ENCODE measurements at regions not wholly inside any gene's neighbourhood (a gene's known extent, or its start where the extent isn't known, plus 50 kb on each side); places are given as distances from the start of the nearest gene placed in this dataset.

DNA sequence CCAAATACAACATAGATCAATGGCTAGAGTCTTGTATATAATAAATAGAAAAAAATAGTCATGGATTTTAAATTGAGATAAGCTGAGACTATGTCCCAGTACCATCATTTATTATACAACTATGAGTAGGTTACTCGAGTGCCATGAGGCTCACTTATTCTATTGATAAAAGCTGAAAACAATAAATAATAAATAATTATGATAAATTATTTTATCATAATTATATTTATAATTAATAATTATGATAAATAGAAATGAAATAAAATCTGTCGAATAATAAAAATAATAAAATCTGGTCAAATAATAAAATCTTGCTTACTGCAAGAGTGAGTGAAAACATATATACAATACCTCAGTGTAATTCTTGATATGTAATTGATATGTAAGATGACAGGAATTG lies 801.4 kb downstream of the FAM181B start:
- CTCF ChIA-PET: no interaction called here

DNA sequence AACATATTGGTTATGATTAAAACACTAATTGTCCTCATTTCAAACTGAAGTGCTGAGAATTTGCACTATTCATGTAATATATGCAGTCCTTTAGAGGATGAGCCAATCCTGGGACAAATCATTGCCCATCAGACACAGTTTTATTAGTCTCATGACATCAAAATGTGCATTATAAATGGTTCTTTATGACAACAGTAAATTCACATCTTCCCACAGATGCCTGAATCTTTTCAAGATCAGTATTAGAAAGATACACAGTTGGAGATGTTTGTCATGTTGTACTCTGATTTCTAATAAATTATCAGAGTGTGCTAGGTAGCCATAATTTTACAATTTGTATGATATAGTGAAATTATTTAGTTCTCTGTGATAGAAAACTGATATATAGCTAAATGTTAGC lies 813.5 kb downstream of the FAM181B start:
- CTCF ChIA-PET: no interaction called here
- POLR2A ChIA-PET: no interaction called here

More for the DNA sequence above, 801.4 kb downstream of the FAM181B start:
- POLR2A ChIA-PET: no interaction called here

DNA sequence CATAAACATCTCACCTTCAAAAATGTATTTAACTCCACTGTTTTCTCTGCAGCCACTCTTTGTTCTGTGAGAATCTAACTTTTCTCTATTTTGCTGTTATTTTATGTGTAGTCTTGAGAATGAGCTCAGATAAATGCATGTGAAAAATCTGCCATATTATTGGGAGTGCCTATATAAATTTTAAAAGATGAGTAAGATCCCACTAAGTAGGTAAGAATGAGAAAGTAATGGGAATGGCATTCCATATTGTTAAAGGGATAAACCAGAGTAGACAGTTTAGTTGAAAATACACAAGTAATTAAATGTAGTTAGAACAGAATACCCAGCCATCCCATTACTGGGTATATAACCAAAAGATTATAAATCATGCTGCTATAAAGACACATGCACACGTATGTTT lies 817.2 kb downstream of the FAM181B start:
- POLR2A ChIA-PET: no interaction called here
- CTCF ChIA-PET: interaction anchor here (1.2 kb wide), 1 partner anchor 273 kb away, joined by 3 read pairs; no protein-coding TSS in a partner anchor

DNA sequence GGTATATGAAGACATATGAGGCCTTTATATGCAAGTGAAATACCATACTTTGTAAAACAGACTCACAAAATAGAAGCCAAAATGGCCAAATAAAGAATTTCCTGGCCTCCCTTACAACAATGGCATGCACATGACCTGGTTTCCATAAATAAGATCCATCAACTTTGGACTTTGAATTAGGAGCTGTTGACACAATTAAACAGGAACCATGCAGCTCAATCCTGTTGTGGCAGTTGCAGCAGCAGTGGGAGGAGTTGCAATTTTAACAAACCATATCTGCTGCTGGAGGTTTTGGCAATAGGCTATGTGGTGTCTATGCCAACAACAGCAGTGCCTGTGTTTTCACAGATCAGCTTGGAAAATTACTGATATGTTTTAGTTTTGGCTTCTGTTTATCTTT lies 818.6 kb downstream of the FAM181B start:
- CTCF ChIA-PET: no interaction called here
- POLR2A ChIA-PET: no interaction called here

DNA sequence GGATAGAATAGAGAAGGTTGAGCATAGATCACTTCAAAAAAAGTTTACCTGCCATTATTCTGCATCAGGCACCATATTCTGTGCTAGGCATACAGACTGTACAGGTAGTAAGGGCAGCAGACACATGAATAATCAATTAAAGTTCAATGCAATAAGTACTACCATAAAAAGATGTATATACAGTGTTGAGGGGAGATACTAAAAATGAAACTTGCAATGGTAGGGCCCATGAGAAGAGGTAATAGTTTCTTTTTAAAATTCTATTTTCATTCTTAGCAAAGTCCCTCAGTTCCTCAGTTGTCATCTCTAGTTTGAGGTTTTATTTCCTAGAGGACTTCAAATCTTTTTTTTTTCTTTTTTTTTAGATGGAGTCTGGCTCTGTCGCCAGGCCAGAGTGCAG lies 819.9 kb downstream of the FAM181B start:
- ChIA-PET POLR2A (no interaction called here), CTCF (no interaction called here)

DNA sequence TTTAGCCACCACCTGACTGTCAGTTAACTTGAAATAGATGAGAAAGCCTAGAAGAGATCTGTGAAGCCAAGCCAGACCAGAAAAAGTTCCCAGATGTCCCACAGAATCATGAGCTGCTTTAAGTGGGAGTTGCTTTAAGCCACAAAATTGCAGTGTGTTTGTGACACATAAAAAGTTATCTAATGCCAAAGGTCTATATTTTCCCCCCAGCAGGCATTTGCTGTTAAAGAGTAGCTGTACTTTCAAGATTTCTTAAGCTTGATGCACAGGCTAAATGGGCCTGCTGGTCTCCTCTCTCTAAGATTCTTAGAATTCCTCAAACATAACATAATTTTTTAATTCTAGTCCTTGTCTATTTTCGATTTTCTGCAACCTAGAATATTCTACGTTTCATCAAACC lies 825.7 kb downstream of the FAM181B start:
- CTCF ChIA-PET: no interaction called here
- POLR2A ChIA-PET: no interaction called here

DNA sequence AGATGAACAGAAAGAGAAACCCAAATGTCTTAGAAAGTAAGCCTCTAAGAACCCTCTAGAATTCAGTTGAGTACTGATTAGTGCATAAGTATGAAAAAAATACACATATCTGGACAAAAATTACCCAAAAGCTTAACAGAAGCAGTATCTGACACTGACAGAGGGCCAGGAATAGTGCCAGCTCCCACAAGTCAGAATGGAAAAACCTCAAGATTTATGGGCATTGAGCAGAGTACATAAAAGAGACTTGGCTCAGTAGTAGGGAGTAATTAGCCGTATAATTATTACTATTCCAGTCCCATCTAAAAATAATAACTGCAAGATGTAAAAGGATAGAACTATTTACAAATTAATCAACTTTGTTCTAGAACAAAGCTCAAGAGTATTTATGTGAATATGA lies 834.5 kb downstream of the FAM181B start:
- ChIA-PET POLR2A (no interaction called here), CTCF (no interaction called here)

DNA sequence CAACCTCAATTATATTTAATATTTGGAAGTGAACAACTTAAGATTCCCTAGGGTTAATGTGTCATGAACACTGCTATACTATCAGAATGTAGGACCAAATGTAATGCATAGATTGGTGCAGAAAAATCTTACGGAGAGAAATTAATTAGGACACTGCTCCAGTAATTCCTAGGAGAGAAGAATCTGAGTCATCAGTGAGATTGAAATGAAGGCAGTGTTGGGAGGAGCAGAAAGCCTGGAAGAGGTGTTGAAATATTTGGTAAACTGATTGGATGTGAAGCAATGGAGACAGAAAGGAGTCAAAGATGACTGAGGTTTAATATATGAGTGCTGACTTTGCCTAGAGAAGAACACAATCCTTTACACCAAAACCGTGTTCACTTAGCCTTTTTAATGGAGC lies 836.0 kb downstream of the FAM181B start:
- CTCF ChIA-PET: no interaction called here
- POLR2A ChIA-PET: no interaction called here

DNA sequence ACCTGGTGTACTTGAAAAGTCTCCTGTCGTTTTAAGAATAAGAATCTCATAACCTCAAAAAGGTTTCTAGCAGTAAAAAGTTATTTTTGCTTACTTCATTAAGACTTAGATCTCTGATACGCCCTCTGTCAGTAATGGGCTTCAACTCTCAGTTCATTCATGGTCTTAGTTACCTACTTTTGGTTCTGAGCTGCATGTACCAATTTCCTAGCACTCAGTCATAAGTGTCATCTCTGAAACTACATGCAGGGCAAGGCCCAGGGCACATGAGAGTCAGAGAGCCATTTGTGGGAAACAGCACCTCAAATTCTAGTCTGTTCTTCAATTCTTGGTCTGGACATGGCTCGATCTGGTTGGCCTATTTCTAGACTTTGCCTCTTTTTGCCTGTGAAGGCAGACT lies 838.4 kb downstream of the FAM181B start:
- ChIA-PET CTCF (no interaction called here), POLR2A (no interaction called here)

DNA sequence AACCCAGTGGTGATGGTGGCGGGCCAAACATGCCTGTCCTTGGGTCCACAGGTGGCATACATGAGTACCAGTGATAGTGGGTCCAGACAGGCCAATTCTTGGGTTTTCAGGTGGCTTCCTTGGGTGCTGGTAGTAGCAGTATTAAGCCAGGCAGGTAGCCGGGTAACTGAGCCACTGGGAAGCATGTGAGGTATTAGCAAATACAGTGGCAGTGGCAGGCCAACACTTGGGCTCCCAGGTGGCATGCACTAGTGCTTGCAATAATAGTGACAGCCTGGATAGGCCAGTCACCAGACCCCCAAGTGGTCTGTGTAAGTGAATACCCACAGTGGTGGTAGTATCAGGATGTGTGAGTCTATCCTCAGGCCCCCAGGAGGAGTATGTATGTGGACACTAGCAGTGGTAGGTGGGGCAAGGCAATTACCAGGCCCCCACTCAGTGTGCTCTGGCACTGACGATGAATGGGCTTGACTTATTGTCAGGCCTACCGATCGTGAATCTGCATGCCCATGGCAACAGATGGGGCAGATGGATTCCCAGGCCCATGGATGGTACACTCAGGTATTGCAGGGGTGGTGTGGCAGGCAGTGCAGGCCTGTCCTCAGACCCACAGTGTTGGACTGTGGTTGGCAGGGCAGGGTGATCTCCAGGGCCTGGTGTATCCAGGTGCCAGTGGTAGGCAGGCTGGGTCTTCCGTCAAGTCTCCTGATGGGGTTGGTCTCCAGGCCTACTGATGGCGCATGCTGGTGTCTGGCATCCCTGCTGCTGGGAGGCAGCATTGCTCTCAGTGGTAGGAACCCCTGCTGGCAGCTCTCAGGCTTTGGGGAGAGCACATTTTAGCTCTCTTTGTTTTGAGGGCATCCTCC lies 840.7 kb downstream of the FAM181B start:
- ChIA-PET CTCF (no interaction called here), POLR2A (no interaction called here)

DNA sequence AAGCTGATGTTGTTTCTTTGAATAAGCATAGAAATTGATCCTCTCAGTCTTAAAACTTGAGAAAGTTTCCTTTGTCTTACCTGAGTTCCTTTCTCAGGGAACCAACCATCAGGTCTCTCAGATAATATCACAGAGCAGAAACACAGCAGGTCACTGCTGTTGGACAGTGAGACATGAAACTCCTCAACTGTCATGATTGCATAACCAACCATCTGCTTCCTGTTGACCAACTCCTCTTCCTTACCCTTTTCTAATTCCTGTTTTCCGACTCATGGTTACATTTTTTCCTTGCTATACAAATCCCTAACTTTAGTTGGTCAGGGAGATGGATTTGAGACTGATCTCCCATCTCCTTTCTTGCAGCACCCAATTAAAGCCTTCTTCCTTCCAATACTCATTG lies 845.3 kb downstream of the FAM181B start:
- ChIA-PET POLR2A (no interaction called here), CTCF (no interaction called here)

DNA sequence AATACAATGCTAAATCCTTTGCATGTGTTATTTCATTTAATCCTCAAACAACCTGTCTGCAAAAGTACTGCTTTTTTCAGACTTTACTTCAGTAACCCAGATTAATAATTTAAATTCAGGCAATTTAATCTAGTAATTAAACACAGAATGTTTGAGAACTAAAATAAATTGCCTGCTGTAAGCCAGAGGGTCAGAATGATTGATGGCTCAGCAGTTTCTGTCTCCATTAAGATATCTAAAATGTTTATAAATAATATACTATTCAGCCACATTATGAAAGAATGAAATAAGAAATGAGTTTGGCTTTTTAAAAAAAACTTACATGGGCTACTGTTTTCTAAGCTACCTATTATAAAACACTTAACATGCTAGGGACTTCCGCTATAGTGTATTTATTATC lies 846.0 kb downstream of the FAM181B start:
- POLR2A ChIA-PET: no interaction called here
- CTCF ChIA-PET: no interaction called here

DNA sequence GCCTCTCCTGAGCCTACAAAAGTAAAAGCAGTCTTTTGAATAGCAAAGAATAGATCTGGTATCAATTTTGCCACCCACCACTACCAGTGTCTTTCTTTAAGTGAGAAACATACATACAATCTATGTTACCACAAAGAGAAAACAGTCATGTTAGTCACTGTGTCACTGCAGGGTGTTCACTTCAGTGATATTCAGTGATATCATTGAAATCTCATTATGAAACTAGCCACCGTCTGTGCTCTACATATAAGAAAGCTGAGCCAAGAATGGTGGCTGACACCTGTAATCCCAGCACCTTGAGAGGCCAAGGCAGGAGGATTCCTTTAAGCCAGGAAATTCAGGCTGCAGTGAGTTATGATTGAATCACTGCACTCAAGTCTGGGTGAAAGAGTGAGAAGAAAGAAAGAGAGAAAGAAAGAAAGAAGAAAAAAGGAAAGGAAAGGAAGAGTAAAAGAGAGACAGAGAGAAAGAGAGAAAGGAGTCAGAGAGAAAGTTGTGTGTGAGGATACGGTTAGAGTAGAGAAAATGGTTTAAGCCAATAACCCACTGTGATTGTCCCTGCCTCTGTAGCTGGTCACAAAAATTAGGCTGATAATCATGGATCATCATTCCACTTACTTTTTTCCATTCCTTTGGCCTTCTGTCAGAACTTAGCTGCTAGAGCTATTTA lies 847.1 kb downstream of the FAM181B start:
- ChIA-PET POLR2A (no interaction called here), CTCF (no interaction called here)

DNA sequence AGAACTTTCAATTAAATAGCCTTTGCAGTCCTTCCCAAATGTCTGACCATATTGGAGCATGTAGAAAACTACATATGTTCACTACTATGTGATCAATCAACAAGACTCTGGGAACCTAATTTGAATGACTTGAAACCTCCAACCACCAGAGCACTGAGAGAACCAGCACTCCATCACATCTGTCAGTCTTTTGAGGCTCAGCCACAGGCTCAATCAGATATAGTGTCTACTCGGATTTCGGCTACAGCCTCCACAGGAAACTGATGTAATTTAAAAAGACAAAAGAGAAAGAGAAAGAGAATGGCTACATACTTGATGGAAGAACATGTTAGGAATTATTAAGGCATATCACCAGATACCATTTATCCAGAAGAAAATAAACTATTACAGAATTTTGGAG lies 859.0 kb downstream of the FAM181B start:
- POLR2A ChIA-PET: no interaction called here
- CTCF ChIA-PET: no interaction called here

DNA sequence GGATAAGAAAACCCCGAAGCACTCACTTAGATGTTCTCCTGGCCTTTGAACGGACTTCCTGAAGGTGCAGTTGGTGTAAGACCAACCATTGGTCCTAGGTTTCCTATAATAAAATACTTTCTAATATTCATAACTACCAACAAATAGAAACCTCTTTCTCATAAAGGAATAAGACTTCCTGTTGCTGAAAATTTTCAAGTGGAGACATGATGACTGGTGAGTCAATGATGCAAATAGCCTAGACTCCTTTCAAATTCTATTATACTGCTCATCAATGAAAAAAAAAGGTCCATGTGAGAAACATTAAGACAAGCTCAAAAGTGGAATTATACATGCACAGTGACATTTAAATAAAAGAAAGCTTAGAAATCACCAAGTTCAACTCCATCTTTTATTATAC lies 862.8 kb downstream of the FAM181B start:
- POLR2A ChIA-PET: no interaction called here

DNA sequence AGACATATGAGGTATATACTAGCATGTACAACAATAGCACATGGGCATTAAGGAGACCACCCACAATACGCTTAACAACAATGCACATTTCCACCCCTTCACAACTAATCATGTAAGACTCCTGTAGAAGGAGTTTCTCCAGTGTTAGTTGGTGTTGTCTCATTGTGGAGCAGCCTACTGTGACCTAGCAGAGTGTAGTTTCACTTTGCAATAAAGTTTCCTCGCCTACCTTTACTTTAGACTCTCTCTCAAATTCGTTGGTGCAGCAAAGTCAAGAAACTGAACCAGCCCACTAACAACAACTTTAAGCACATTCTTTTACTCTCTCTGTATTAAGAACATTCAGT lies 863.6 kb downstream of the FAM181B start:
- ChIA-PET CTCF (no interaction called here), POLR2A (no interaction called here)

More for the DNA sequence above, 862.8 kb downstream of the FAM181B start:
- CTCF ChIA-PET: no interaction called here

DNA sequence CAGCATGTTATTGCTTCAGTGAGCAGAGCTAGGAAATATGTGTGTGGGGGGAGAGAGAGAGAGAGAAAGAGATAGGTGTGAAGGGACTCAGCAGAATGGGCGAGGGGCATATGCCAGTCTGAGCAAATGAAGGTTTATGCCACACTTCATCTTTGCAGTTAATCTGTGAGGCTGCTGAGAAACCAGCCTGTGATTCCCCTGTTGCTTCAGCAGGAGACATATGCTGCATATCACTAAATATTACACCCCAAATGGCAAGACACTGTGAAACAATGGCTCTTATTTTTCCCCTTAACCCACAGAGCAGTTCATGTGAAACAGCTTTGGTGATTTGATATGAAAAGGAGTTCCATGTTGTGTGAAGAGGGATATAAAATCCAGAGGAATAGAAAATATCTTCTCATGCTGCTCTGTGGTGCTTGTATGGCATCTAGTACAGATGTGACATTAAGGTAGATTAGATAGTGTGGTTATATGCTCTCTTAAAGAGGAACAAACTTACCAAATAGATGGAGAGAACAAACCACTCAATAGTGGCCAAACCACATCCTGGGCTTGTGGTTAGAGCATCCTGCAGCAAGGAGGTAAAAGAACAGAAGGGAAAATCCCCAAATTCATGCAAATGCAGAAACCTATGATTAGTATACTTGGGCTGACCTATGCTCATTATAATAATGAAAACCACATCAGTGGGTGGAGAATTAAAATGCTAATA lies 864.2 kb downstream of the FAM181B start:
- POLR2A ChIA-PET: no interaction called here
- CTCF ChIA-PET: no interaction called here

DNA sequence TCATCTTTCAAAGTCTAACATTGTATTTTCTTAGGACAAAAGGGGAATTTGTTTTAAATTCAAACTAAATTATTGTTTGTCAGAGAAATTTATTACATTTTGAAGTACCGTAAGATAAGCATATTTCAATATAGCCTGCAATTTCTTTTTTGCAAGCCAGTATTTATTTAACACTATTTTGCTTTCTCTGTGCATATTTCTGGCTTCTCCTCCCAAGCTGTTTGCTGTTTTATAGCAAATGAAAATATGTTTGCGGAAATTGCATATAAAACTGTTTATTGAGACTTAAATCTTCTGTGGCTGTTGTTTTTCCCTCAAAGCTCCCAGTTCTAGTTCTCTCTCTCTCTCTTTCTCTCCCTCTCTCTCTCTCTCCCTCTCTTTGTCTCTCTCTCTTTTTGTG lies 866.8 kb downstream of the FAM181B start:
- ChIA-PET POLR2A (no interaction called here), CTCF (no interaction called here)

DNA sequence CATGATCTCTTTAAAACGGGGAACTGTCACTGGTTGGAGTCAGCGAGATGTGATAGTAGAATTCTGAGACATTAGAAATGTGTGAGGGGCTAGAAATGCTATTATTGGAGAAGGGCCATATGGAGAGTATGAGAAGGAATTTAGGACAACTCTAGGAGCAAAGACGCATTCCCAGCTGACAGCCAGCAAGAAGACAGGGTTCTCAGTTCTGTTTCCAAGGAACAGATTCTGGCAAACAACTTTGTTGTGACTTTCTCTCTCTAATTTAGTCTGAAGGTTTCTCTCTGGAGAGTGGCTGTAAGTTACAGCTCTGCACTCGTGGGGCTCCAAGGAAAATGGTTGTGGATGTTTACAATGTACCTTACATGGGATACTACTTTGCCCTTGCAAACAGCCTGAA lies 876.3 kb downstream of the FAM181B start:
- POLR2A ChIA-PET: no interaction called here

DNA sequence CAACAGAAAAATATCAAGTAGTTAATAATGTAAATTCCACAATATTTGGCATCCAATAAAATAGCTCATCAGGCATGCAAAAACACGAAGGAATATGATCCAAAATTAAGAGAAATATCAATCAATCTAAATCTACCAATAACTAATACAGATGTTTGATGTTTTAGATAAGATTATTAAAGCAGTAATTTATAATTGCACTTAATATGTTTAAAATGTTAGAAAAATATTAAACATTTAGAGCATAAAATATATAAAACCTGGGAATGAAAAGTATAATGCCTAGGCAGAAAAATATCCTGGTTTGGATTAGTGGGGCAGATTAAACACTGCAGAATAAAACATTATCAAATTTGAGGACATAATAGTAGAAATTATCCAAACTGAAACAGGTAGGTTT lies 879.9 kb downstream of the FAM181B start:
- CTCF ChIA-PET: no interaction called here

More for the DNA sequence above, 876.3 kb downstream of the FAM181B start:
- CTCF ChIA-PET: no interaction called here

DNA sequence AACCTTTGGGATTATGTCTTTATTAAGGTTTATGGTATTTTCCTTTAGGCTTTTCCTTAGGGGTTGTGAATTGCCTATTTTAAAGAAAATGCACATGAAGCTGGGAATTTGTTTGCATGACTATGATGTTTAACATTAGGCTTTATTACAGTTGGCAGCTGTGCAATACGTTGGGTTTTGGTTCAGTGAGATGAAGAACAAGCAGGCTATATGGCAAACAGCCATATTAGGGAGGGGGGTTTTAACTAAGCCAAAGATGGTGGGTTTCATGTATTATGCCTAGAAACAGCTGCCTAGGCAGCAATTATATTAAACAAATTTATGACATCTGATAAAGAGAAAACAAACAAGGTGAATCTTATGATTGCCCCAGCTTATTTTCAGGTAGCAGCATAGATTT lies 880.8 kb downstream of the FAM181B start:
- ChIA-PET CTCF (no interaction called here), POLR2A (no interaction called here)

More for the DNA sequence above, 879.9 kb downstream of the FAM181B start:
- POLR2A ChIA-PET: no interaction called here
